ENCODE measurements at regions not wholly inside any gene's neighbourhood (a gene's known extent, or its start where the extent isn't known, plus 50 kb on each side); places are given as distances from the start of the nearest gene placed in this dataset.

DNA sequence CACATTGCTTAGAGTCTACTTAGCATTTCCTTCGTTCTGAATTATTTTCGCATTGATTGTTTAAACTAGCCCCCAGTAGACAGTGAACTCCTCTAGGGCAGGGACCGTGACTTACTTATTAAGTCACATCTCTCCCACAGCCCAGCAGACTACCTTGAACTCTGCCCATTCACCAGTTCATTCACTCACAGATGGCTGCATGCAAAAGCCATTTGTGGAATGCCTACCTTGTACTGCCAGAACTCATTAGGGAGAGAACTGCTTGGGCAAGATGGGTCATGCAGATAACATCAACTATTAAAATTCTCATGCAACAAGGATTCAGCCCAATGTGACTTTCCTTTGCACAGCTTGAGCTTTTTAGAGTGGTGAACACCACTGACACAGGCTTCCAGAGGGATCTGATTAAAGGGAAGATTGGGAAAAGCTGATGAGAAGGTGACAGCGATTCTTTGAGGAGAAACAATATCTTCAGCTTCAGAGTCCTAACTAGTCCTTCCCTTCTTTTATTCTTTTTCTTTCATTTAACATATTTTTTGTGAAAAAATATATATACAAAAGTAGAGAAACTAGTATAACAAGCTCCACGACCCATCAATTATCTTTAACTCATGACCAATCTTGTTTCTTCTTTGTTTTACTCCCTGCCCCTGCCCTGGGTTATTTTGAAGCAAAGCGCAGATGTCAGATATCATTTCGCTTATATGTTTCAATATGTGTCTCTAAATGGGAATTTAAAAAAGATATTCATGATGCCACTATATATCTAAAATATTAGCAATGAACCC, 273.9 kb downstream of the CDC5L start:
- DNase-seq (ENCODE audit: low spot score): no peak

DNA sequence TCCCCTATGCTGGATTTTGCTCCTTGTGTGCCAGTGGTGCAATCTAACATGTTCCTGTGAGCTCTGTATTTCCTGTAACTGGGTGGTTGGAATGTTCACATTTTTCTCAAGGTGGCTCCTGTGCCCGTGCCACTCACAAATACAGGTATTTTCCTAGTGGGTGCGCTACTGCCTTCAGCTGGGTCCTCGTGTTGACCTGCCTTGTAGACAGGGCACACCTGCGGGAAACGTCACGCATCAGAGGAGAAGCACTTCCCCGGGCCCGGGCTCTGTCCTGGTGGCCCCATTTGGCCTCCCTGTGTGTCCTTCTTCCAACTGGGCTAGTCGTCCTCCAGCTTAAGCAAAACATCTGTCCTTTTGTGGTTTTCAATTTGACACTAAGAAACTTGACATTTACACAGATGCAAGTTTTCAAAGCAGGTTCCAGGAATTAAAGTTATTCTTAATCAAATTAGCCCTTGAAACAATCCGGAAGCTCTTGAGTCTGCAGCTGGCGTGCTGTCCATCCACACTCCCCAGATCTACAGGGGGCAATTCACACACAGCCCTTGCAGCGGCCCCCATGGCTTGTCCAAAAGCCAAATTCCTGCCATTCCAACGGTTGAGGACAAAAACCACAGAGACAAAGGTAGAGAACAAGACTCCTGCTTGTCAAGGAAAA, 275.1 kb downstream of the CDC5L start:
- DNase-seq (ENCODE audit: low spot score): no peak

DNA sequence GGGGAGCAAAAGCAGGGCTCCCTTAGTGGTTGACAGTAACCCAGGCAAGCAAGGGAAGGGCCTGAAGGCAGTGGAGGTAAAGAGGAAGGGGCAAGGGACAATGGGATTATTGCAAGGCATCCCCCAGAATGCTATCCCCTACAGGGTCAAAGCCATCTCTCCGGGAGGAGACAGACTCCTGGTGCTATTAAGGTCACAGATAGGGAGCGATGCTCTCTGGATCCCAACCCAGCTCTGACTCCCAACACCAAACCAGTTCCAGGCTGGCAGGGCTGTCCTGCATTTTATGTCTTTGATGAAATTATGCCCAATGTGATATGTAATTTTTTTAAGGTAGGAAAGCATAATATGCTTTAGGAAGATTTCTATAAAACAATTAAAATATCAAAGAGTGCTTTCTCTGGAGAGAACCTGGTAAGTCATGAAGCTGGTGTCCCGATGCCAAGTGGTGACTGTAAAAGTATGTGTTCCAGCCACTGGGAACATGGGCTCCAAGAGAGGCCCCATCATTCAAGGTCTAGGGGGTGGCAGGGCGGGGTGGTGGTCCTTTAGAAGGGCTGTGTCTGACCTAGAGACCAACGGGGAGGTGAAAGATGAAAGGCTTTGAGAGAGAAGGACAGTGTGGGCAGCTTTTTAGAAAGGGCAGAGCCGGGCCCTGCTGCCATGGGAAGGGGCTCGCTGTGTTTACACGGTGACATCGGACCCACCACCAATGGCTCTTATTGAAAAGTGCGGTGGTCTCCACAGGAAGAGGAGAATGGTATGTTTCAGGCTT, 276.5 kb downstream of the CDC5L start:
- DNase-seq (ENCODE audit: low spot score): no peak

DNA sequence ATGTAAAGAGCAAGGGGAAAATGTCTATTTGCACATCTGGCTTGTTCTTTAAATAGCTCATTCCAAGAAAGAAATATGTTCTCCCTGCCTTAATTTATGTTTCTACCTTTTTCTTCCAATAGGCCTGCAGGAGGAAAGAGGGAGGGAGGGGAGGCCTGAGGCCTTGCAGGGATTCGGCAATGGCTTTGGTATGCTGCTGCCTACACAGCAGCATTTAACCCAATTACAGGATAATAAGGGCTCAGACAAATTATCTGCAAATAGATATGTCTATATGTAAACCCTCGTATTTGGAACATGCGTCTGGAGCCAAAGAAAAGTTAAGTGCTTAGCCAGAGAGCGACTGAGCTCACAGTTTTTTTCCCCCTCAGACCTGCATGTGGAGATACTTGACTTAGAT, 277.2 kb downstream of the CDC5L start:
- DNase-seq (ENCODE audit: low spot score): no peak

DNA sequence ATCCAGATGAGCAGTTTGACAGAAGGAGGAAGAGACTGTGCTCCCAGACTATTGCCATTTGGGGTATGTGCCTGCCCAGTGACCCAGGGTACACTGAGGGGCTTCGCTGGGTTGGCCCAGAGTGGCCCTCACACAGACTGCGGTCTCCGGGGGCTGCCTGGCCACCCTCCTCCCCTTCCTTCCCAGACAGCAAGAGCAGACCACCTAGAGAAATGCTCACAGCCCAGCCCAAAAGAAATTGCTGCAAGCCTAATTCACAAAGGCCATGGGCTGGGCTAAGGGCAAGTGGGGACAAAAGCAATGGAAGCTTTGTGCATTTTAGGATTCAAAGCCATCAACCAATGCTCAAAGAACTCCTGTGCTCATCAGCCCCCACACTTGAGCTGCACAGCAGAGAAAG, 277.6 kb downstream of the CDC5L start:
- no peak for DNase-seq (ENCODE audit: low spot score)

DNA sequence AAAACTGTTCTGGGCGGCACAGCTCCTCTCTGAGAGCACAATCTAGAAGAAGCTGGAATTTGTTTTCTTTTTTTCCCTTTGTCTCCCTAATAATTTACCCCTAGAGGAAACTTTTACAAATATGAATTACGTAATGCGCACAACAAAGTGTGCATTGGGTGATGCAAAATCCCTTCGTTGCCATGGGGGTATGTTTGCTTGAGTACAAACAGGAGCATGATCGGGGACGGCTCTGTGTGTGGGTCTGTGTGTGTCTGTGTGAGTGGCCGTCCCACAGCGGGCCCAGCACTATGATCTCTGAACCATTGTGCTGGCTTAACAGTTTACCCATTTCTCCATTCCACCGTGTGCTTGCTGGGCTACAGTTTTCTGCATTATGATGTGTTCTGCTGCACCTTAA, 278.2 kb downstream of the CDC5L start:
- DNase-seq (ENCODE audit: low spot score): no peak

DNA sequence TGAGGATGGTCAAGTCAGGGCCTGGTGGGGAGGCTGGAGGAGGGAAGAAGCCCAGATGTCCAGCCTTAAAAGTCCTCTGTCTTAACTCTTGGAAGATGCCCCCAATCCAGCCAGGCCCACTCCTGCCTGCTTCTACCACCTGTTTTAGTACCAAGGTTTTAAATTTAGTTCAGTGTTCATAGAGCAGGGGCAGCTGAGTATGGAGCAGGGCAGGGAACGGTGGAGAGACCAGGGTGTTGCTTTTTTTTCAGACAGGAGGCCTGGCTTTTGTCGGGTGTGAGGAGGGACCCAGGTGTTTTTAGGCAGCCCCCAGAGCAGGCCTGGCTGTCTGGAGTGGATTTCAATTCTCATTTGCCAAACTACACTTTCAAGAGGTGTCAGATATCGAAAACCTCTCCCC, 278.8 kb downstream of the CDC5L start:
- DNase-seq (ENCODE audit: low spot score): no peak

DNA sequence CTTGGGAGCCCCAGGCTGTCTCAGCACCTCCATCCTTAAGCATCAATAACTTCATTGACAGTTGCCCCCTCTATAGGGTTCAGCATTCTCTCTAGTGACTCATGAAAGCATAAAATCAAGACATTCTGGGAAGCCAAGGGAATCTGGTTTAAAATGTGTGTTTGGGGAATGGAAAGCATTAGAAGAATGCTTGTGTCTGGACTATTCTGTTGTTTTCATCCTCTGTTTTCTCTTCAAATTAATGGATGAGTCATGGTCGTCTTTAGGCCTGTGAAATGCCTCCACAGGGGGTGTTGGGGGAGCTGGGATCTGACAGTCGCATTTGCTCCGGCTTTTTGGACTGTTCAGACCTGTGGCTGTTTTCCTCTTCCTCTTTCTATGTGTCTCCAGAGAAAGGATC, 279.7 kb downstream of the CDC5L start:
- no peak for DNase-seq (ENCODE audit: low spot score)

DNA sequence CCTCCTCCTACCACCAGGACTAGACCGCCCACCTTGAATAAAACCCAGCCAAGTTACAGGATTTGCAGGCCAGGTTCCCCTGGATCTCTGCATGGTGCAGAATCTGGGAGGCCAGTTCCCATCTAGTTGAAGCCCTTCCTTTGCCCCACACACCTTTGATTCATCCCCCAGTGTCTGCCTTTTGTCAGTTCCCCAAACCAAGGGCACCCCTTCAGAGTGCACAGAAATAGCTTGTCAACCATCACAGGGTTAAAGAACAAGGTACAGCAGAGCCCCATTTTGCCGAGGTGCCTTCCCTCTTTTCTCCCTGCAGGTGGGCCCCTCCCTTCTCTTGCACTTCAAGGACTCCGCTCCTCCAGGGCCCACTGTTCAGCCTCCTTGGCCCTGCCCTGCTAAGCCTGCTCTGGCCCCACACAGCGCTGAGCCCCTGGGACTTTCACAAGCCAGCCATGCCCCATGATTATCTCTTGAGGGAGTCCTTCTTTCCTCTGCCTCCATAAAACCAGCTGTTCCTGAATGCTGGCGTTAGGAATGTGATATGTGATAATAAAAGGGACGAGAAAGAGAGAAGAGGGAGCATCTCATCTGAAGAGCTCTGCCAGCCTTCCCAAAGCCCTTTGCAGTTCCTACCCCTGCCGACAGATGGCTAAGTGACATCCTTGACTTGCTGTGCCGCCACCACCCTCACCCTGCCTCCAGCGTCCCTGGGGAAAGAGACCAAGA, 280.3 kb downstream of the CDC5L start:
- DNase-seq (ENCODE audit: low spot score): peak; percentile 30

DNA sequence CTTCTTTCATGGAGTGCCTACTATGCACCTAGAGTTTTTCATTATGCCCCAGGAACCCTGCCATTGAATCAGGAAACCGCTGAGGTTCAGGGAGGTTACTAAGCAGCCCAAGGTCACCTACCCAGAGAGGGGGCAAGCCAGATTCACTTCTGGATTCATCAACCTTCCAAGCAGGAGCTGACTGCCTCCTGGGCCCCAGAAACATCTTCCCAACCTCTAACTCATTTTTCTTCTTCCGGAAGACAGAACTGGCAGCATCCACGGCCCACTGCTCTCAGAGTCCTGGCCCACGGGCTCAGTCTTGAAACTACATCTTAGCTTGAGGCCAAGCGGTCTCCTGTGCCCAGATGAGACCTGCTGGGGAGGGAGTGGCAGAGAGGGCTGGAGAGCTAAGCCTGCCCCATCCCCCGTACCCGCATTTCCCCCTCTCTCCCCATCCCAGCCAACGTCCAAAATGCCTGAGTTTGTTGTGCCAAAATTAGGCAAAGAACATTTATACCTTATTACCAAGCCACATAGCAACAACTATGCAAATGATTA, 281.0 kb downstream of the CDC5L start:
- no peak for DNase-seq (ENCODE audit: low spot score)

DNA sequence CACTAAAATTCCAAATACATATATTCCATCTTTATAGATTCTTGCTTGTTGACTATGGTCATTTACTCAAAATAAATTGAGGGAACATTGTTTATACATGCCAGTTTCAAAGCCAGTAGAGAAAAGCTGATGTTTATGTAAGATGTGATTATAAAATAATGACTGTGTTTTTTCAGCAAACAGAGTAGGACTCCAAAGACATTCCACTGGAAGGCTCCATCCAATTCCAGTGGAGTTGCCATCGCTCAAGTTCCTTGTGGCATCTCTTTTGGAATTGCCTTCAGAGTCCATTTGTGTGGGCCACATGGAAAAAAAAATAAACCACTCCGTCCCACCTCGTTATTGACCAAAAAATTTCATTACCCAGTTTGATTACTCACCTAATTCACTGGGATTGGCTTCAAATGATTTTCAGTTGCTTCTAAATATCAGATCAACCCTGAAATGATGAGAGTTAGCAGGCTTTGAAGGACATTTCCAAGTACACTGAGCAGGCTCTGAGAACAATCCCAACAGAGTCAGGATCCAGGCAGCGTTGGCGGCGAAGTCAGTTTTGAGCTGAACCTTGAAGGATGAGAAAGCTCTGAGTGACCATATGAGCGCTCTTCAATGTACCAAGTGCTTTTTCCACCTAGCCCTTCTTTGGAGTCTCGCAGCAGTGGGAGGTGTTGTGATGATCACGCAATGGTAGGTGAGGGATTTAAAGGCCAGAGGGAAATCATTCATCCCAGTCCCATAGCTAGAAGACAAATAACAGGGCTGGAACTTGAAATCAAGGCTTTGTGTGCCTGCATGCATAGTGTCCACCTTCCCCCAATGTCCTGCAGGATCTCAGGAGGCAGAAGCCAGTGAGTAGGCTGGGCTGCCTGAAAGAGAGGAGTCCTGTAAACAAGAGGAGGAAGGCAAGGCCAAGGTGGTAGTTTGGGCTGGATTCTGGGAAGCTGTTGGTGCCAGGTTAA, 281.7 kb downstream of the CDC5L start:
- no peak for DNase-seq (ENCODE audit: low spot score)

DNA sequence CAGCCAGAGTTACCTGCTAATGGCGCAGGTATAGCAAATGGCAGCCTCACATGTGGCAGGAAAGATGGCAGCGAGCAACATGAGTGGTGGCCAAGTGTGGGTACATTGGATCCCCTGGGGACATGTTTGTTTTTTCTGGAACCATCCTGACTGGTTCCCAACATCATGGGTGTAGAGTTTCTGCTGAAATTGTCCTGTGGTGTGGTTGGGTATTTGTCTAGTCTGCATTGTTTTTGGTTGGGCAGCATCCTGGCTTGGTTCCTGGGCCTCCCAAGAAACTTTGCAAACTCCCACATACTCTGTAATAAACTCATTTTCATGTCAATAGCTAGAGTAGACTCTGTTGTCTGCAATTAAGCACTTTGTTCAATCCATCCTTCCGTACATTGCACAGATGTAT, 282.6 kb downstream of the CDC5L start:
- DNase-seq (ENCODE audit: low spot score): no peak

DNA sequence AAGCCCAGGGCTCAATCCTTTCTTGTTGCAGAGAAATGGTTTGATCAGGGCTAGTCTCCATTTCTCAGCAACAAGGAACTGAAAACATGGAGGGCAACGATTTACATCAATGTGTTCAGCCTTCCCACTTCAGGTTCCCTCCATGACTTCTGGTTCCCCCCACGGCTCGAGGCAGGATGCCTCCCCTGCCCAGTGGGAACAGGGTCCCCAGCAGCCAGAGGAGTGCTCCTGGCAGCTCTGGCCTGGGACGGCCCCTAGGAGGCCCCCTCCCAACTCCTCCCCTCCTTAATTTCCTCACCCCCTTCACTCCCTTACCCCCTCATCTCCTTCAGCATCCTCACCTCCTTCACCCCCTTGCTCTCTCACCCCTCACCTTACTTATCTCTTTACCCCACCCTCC, 283.8 kb downstream of the CDC5L start:
- DNase-seq (ENCODE audit: low spot score): no peak

DNA sequence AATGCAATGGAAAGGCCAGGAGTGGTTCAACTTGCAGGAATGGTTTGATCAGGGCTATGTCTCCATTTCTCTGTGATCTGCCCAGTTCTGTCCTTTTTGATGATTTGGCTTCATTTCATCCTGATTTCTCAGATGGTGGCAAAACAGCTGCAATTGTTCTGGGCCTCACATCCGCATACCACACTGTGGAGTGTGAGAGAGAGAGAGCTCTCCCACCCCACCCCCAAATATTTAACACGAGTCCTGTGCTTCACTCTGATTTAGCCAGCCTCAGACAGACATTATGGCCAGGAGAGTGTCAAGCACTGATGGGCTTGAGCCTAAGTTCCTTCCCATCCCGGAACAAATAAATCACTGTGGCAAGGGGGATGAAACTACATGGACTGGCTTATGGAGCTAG, 284.6 kb downstream of the CDC5L start:
- DNase-seq (ENCODE audit: low spot score): no peak

DNA sequence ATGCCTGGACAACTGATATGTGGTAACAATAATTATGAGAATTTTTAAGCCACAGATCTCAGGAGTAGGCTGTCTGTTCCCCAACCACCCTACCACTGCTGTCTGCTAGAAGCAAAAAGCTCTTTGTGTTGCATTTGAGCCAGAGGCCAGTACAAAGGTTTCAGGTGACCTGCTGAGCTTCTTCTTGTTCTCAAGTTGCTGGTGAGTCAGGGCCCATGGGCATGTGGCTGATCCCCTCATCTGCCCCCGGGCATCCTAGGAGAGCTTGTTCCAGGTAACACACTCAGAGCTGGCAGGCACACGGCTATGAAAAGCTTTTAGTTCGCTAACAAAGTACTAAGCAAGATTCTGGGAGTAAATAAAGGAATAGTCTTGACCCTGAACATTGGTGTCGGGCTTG, 285.3 kb downstream of the CDC5L start:
- no peak for DNase-seq (ENCODE audit: low spot score)

DNA sequence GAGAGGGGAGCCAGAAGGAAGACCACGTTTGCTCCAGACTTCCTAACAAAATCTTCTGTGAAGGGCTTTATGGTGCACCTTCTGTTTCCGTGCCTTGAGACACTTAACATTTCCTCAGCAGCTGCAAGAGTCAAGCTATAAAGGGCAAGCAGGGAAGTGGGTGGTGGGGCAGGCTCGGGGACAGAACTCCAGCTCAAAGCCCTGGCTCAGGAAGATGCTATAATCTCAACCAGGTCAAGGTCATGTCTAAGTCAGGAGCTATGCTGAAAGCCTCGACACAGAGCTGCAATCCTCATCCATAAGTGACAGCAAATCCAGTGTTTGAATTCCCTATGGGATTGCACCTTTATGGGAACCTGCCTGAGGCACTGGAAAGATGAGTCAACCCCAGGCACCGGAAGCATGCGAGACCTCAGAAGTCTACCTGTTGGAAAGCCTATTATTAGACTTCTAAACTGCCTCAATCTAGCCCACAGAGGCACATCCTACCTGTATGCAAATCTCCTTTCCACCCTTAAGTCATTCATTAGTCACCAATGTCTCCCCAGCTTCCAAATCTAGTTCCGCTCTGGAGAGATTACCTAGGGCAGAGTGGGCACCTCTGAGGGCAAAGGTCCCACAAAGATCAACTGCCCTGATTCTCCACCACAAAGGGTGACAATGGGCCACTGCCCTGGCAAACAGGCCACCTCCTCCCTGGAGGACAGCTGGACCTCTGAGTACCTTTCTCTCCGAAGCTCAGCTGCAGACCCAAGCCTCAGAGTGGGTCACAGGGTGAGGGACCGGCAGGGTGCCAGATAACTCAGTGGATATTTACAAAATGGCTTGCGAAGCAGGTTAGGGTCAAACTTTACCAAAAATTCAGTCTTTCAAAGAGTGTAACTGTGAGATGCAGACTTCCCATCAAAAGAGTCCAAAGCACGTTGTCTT, 287.0 kb downstream of the CDC5L start:
- no peak for DNase-seq (ENCODE audit: low spot score)

DNA sequence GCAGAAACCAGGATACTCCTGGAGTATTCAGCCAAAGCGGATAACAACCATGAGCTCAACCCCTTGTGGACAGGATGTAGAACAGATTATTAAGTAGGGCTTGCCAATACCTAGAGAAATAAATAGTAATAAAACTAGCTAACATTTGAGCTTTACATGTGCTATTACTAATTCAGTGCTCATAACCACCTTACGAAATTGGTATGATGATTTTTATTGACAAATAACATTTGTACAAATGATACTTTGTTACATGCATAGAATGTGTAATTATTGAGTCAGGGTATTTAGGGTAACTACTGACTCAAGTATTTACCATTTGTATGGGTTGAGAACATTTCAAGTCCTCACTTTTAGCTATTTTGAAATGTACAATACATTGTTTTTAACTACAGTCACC, 287.9 kb downstream of the CDC5L start:
- no peak for DNase-seq (ENCODE audit: low spot score)

DNA sequence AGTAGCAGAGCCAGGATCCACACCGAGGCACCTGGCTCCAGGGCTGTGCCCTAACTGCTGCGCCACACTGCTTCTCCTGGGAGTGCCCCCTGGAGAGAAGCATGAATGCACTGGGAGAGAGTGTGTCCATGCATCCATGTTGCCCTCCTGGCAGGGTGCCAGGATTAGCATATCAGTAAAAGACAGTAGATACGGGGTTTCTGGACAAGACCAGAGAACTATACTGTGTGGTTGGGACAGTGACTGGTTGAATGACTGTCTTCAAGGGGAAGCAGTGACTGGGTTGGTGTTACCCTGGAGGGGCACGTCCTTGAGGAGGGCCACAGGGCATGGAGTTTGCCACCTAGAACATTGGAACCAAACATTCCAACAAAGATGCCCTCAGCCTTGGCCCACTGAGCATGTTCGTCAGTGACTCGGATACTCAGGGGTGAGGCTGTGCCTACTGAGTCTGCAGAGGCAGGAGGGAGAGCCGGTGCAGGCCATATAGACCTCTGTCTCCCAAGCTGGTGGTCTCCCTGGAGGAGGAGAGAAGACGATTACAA, 288.8 kb downstream of the CDC5L start:
- no peak for DNase-seq (ENCODE audit: low spot score)

DNA sequence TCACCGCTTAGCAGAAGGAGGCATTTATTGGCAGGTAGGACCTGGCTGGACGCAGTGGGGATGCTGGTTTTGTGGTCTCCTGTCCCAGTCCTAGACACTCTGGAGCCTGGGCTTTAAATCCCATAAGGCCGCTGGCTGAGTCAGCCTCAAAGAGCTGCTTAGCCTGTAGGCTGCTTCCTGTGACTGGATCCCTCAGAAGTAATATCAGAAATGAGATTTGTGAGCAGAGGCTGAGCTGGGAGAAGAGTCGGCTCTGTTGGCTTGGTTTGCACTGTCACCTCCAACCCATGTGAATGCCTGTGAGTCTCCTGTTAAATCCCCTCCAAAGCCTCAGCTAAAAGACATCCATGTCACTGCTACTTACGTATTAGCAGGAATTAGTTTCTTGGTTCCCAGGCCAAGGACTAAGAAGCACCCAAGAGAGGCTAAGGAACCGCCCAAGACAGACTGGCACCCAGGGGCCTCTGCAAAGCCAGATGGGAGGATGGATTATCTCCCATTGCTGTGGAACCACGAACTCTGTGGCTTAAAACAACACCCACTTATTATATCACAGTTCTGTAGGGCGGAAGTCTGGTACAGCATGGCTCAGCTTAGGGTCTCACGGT, 289.4 kb downstream of the CDC5L start:
- DNase-seq (ENCODE audit: low spot score): no peak
